Renal pelvis (tissue), 1 donor: ENCODE measurements at regions not wholly inside any gene's neighbourhood (a gene's known extent, or its start where the extent isn't known, plus 50 kb on each side); places are given as distances from the start of the nearest gene placed in this dataset.

ENCODE experiments used
- DNase-seq: peaks from one replicate; pipeline ENCODE4 v3.0.0-alpha.2; 2013

GRCh38 chr22:48188231-48188721, 1425.8 kb downstream of the TBC1D22A start:
- DNase-seq: no peak

GRCh38 chr22:48187356-48187755, 1424.9 kb downstream of the TBC1D22A start:
- no peak for DNase-seq

GRCh38 chr22:48186146-48186790, 1423.8 kb downstream of the TBC1D22A start:
- no peak for DNase-seq

GRCh38 chr22:48185071-48186055, 1422.9 kb downstream of the TBC1D22A start:
- no peak for DNase-seq

- no peak for DNase-seq
Observed at GRCh38 chr22:48182846-48183805, 1420.7 kb downstream of the TBC1D22A start.

GRCh38 chr22:48182031-48182430, 1419.6 kb downstream of the TBC1D22A start:
- no peak for DNase-seq

GRCh38 chr22:48181263-48181955, 1419.0 kb downstream of the TBC1D22A start:
- DNase-seq: no peak

- no peak for DNase-seq
Observed at GRCh38 chr22:48180631-48181030, 1418.2 kb downstream of the TBC1D22A start.

GRCh38 chr22:48179571-48180546, 1417.4 kb downstream of the TBC1D22A start:
- DNase-seq: no peak

GRCh38 chr22:48178536-48178935, 1416.1 kb downstream of the TBC1D22A start:
- no peak for DNase-seq

- no peak for DNase-seq
Observed at GRCh38 chr22:48177631-48178030, 1415.2 kb downstream of the TBC1D22A start.

GRCh38 chr22:48175721-48176120, 1413.3 kb downstream of the TBC1D22A start:
- no peak for DNase-seq

- no peak for DNase-seq
Observed at GRCh38 chr22:48173773-48174160, 1411.3 kb downstream of the TBC1D22A start.

- DNase-seq: no peak
Observed at GRCh38 chr22:48173061-48173772, 1410.8 kb downstream of the TBC1D22A start.

GRCh38 chr22:48171271-48171691, 1408.8 kb downstream of the TBC1D22A start:
- DNase-seq: no peak

- DNase-seq: no peak
Observed at GRCh38 chr22:48169227-48169626, 1406.8 kb downstream of the TBC1D22A start.

GRCh38 chr22:48167238-48167637, 1404.8 kb downstream of the TBC1D22A start:
- DNase-seq: no peak

- no peak for DNase-seq
Observed at GRCh38 chr22:48161298-48161697, 1398.8 kb downstream of the TBC1D22A start.

GRCh38 chr22:48157676-48158075, 1395.2 kb downstream of the TBC1D22A start:
- no peak for DNase-seq
